Mesothelial cell of epicardium (in vitro differentiated cells): ENCODE measurements at regions not wholly inside any gene's neighbourhood (a gene's known extent, or its start where the extent isn't known, plus 50 kb on each side); places are given as distances from the start of the nearest gene placed in this dataset.
"Not testable (repeated sequence)": the region's sequence is repeated elsewhere in the genome, so short reads cannot be mapped to it uniquely, and the experiment has no call there.

ENCODE experiments used
- DNase-seq, 2 experiments: peaks; one replicate each; pipeline ENCODE4 v3.0.0; 2021; ENCODE audit warnings: low spot score in 2 of 2; ENCODE audit not compliant: unreplicated experiment in 2 of 2
- H3K27ac Mint-ChIP-seq: 2 replicates; pipeline ENCODE4 v1.8.0; 2021; ENCODE audit warnings: mixed read lengths
- H3K27me3 Mint-ChIP-seq: 2 replicates; pipeline ENCODE4 v1.8.0; 2021; ENCODE audit warnings: low read depth, mixed read lengths
- H3K36me3 Mint-ChIP-seq: 2 replicates; pipeline ENCODE4 v1.8.0; 2021; ENCODE audit warnings: mixed read lengths
- H3K4me1 Mint-ChIP-seq: 2 replicates; pipeline ENCODE4 v1.8.0; 2021; ENCODE audit warnings: mixed read lengths
- H3K4me3 Mint-ChIP-seq: 2 replicates; pipeline ENCODE4 v1.8.0; 2021; ENCODE audit warnings: mild to moderate bottlenecking, moderate library complexity, mixed read lengths
- H3K9me3 Mint-ChIP-seq: 2 replicates; pipeline ENCODE4 v1.8.0; 2021; ENCODE audit warnings: mixed read lengths
- TF ChIP-seq, protein P1 (sequence below): fragments of 200-600 bp; sonication (generic); IDR thresholded peaks from one replicate; pipeline ENCODE4 v1.5.0; 2021; ENCODE audit warnings: antibody characterized with exemption; ENCODE audit not compliant: unreplicated experiment

DNA sequence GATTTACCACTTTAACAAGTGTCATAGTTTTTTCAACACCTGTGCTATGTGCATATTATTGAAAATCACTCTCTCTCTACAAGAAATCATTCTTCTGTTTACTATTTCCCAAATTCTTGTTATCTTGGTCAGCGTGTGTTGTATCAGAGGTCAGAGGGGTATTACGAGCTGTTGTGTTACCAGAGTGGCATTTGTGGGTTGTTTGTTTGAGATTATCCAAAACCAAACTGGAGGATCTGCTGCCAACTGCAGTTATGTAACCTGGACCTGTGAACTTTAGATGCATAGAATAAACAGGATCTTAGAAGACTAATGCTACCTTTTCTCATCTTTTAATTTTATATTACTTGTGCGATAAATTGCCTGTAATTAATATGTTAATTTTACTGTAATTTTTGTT, 1751.4 kb upstream of the SPRY2 start:
- Mint-ChIP-seq H3K4me3 (no peak overlapping the region), H3K36me3 (peaks cover 4% of the 10 kb centered on the region), H3K27ac (no peak overlapping the region), H3K27me3 (no peaks in the 10 kb centered on the region), H3K9me3 (peaks cover 13% of the 10 kb centered on the region), H3K4me1 (no peaks in the 10 kb centered on the region)
- TF ChIP-seq, protein P1, sequence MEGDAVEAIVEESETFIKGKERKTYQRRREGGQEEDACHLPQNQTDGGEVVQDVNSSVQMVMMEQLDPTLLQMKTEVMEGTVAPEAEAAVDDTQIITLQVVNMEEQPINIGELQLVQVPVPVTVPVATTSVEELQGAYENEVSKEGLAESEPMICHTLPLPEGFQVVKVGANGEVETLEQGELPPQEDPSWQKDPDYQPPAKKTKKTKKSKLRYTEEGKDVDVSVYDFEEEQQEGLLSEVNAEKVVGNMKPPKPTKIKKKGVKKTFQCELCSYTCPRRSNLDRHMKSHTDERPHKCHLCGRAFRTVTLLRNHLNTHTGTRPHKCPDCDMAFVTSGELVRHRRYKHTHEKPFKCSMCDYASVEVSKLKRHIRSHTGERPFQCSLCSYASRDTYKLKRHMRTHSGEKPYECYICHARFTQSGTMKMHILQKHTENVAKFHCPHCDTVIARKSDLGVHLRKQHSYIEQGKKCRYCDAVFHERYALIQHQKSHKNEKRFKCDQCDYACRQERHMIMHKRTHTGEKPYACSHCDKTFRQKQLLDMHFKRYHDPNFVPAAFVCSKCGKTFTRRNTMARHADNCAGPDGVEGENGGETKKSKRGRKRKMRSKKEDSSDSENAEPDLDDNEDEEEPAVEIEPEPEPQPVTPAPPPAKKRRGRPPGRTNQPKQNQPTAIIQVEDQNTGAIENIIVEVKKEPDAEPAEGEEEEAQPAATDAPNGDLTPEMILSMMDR: no peak
- DNase-seq: no peak

DNA sequence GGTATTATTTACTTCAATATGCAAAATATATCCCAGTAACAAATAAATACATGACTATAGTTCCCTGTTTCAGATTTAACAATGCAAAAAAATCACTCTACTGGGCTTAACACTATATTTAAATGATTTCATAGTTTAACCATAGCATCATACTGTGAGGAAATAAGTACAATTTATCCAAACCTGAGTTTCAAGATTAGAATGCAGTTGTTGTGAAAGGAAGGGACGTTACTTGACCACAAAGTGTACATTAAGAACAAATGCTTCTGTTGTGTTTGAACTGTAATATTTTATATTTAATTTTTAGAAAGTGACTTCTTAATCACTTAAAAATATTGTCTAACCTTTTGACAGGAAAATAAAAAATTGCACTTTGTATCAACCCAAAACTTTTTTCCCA, 1747.9 kb upstream of the SPRY2 start:
- Mint-ChIP-seq H3K4me3 (no peak overlapping the region), H3K9me3 (peaks cover 5% of the 10 kb centered on the region), H3K36me3 (peaks cover 1% of the 10 kb centered on the region), H3K27me3 (no peaks in the 10 kb centered on the region), H3K4me1 (no peaks in the 10 kb centered on the region), H3K27ac (no peak overlapping the region)
- TF ChIP-seq, protein P1: no peak
- no peak for DNase-seq

DNA sequence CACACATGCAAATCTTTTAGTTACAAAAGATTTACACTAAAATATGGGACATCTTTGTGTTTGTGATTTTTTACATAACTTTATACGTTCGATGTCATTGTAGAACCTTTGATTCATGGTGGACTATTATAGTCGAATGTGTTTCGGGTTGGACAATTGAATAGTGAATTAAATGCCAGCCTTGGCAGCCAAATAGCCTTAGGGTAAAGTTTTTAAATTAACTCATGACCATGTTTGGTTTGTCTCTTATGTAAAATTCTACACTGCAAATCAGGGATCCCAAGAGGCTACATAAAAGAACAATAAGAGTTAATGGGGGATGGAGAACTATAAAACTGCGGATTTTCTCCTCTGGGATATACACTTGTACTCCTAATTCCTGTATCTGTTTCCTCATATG, 1735.6 kb upstream of the SPRY2 start:
- H3K36me3 Mint-ChIP-seq: no peaks in the 10 kb centered on the region
- H3K27ac Mint-ChIP-seq: no peak overlapping the region
- TF ChIP-seq, protein P1: no peak
- H3K4me3 Mint-ChIP-seq: no peak overlapping the region
- no peaks in the 10 kb centered on the region for H3K9me3 Mint-ChIP-seq
- H3K27me3 Mint-ChIP-seq: no peaks in the 10 kb centered on the region
- DNase-seq: no peak
- H3K4me1 Mint-ChIP-seq: peaks cover 2% of the 10 kb centered on the region

DNA sequence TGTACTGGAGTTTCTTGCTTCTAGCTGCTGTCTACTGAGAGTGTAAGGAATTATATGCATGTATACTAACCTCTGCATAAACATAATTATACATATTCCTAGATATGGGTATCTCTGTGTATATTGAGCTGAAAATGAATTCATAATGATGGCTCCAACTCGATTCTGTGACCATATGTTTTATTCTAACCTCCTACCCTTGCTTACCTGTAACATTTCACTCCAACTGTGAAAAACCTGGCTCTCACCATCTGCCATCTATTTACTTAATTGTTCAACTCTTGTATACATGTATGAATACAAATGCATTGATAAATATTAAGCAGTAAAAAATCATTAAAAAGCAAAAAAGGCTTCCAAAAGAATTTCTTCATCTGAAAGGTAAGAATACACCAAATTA, 1729.5 kb upstream of the SPRY2 start:
- Mint-ChIP-seq H3K27ac (no peak overlapping the region), H3K36me3 (no peaks in the 10 kb centered on the region), H3K27me3 (no peaks in the 10 kb centered on the region), H3K4me1 (peaks cover 2% of the 10 kb centered on the region), H3K9me3 (no peaks in the 10 kb centered on the region), H3K4me3 (no peak overlapping the region)
- no peak for DNase-seq
- TF ChIP-seq, protein P1: no peak

DNA sequence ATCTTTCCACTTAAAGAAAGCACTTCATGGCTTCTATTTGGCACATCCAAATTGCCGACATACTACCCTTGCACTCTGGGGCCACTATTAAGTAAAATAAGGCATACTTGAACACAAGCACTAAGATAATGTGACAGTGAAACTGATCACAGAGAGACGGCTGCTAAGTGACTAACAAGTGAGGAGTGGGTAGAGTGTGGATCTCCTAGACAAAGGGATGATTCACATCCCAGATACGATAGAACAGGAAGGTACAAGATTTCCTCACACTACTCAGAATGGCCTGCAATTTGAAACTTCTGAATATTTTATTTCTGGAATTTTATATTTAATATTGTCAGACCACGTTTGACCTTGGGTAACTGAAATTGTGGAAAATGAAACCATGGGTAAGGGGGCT, 1721.8 kb upstream of the SPRY2 start:
- DNase-seq: no peak
- Mint-ChIP-seq H3K27ac (no peak overlapping the region), H3K4me1 (no peaks in the 10 kb centered on the region), H3K27me3 (no peaks in the 10 kb centered on the region), H3K4me3 (no peak overlapping the region), H3K36me3 (no peaks in the 10 kb centered on the region), H3K9me3 (peaks cover 3% of the 10 kb centered on the region)
- TF ChIP-seq, protein P1: no peak

DNA sequence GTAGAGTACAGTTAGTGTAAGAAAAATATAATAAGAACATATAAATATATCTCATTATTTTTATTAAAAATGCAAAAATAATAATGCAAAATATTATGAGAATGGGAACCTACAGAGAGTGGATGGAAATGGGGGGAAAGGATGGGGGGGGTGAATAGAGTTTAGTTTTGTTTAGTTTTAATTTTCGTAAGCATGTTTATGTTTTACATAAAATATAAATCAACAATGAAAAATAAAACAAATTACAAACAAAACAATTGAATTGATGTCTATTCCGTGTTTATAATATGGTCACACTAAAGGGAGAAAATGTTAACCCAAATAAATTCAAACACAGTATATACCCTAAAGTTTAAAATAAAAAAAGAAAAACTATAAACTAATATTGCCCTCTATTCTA, 1717.4 kb upstream of the SPRY2 start:
- H3K27me3 Mint-ChIP-seq: no peaks in the 10 kb centered on the region
- DNase-seq: no peak
- TF ChIP-seq, protein P1: no peak
- H3K27ac Mint-ChIP-seq: no peak overlapping the region
- no peaks in the 10 kb centered on the region for H3K4me1 Mint-ChIP-seq
- H3K4me3 Mint-ChIP-seq: no peak overlapping the region
- H3K9me3 Mint-ChIP-seq: peaks cover 3% of the 10 kb centered on the region
- no peaks in the 10 kb centered on the region for H3K36me3 Mint-ChIP-seq

DNA sequence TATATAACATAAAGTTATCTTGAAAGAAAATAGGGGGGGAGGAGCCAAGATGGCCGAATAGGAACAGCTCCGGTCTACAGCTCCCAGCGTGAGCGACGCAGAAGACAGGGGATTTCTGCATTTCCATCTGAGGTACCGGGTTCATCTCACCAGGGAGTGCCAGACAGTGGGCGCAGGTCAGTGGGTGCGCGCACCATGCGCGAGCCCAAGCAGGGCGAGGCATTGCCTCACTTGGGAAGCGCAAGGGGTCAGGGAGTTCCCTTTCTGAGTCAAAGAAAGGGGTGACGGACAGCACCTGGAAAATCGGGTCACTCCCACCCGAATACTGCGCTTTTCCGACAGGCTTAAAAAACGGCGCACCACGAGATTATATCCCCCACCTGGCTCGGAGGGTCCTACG, 1704.4 kb upstream of the SPRY2 start:
- peaks cover 22% of the 10 kb centered on the region for H3K9me3 Mint-ChIP-seq
- H3K36me3 Mint-ChIP-seq, H3K4me3 Mint-ChIP-seq: not testable (repeated sequence)

More for the DNA sequence above, 1704.4 kb upstream of the SPRY2 start:
- not testable (repeated sequence) for H3K27me3 Mint-ChIP-seq, H3K4me1 Mint-ChIP-seq, DNase-seq, H3K27ac Mint-ChIP-seq
